ENCODE measurements at regions not wholly inside any gene's neighbourhood (a gene's known extent, or its start where the extent isn't known, plus 50 kb on each side); places are given as distances from the start of the nearest gene placed in this dataset.

DNA sequence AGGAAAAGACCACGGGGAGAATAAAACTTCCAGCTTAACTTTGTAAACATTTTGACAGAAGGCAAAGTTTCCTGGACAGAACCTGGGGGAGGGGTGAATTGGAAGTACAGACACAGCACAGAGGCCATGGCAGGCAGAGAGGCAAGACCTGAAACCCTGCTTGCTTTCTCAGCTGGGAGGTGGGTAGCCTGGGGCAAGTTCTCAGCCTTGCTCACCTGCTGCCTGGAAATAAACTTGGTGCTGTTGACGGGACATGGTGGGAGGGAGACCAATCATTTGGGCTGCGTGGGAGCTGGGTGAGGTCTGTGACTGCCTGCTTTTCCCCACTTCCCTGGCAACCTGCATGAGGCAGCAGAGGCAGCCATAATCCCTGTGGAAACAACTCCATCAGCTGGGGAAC lies 221.3 kb downstream of the MOXD1 start:
- TF ChIP-seq, protein P1, sequence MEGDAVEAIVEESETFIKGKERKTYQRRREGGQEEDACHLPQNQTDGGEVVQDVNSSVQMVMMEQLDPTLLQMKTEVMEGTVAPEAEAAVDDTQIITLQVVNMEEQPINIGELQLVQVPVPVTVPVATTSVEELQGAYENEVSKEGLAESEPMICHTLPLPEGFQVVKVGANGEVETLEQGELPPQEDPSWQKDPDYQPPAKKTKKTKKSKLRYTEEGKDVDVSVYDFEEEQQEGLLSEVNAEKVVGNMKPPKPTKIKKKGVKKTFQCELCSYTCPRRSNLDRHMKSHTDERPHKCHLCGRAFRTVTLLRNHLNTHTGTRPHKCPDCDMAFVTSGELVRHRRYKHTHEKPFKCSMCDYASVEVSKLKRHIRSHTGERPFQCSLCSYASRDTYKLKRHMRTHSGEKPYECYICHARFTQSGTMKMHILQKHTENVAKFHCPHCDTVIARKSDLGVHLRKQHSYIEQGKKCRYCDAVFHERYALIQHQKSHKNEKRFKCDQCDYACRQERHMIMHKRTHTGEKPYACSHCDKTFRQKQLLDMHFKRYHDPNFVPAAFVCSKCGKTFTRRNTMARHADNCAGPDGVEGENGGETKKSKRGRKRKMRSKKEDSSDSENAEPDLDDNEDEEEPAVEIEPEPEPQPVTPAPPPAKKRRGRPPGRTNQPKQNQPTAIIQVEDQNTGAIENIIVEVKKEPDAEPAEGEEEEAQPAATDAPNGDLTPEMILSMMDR (IDR thresholded peaks at IDR 0.05) = no peak
- TF ChIP-seq POLR2A (IDR thresholded peaks at IDR 0.05) = no peak
